Femur (tissue), 1 donor: ENCODE measurements at regions not wholly inside any gene's neighbourhood (a gene's known extent, or its start where the extent isn't known, plus 50 kb on each side); places are given as distances from the start of the nearest gene placed in this dataset.

Source experiments
- DNase-seq: peaks from one replicate; pipeline ENCODE4 v3.0.0-alpha.2; 2017

DNA sequence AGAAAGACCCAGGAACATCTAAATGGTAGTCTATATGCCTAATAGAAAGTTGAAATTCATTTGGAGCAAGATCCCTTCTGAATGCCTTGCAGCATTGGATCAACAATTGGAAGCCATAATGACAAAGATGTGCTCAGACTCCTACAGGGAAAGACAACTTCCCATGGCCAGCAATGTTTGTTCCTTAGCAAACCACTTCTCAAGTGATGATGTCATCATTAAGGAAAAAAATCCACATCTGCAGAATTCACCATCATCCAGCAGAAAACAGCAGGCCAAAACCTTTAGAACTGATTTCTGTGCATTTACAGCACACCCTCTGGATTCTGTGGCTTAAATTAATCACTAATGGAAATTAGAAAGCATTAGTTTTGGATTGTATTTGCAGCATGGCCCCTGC, 82.4 kb upstream of the ZIC3 start:
- no peak for DNase-seq

DNA sequence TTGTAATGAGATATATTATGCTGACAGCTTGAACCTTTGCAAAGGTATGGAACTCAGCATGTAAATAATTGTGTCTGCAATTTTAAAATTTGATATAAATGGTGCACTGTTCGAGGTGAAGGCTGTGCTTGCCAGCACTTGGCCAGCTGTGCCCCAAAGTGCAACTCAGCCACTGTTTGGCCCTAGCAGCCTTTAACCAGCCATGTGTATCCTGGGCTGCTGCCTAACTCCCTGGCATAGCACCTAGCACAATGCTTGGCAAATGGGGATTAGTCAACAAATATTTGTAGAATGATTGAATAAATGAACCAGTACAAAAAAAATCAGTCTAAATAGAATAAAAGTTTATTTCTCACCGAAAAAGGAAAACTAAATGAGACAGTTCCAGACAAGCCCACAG, 83.8 kb upstream of the ZIC3 start:
- no peak for DNase-seq

DNA sequence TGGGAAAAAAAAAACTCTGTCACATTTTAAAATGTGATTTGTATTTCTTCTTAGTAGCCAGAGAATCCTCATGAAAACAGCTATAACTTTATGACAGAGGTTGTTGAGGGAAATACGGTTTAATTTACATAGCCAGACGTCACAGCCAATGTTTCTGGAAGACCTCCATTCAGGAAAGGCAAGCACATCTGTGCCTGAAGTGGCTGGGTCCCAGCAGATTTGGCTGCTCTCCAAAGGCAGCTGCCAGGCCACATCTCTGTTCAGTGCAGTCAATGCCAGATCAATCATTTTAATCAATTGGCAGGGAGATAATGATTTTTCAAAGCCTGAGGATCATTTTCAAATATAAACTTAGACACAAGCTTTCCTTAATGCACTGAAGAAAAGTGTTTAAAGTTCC, 86.5 kb upstream of the ZIC3 start:
- no peak for DNase-seq

DNA sequence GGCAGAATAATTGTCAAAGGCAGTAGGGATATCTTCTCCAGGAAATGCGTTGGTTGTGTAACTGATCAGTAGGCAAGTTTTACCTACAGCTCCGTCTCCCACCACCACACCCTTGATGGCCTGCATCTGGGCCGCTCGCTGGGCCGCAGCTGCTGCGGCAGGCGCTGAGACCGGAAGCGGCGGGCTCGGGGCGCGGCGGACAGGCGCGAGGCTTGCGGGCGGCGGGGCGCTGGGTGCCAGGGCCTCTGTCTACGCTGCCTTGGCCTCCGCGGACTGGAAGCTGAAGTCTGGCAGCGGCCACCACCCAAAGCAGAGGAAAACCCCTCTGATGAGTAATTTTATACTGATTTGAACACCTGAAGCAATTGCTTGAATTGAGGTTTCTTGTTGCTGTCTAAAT, 124.2 kb upstream of the ZIC3 start:
- DNase-seq, result no peak

DNA sequence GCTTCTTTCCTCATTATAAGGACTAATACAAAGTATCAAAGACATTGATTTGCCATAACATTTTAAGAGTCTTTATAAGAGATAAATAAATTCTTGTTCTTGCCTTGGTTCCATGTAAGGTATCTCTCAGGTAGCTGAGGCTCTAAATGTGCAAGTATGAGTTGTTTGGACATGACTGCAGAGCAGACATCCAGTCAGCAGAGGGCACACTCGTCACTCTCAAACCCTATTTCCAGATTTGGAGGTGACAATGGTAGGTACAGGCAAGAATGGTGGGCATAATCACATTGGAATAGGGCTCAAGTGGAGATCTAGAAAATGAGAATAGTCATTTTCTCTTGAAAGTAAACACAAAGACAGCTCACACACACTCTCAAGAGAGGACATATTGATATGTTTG, 133.3 kb upstream of the ZIC3 start:
- no peak for DNase-seq

DNA sequence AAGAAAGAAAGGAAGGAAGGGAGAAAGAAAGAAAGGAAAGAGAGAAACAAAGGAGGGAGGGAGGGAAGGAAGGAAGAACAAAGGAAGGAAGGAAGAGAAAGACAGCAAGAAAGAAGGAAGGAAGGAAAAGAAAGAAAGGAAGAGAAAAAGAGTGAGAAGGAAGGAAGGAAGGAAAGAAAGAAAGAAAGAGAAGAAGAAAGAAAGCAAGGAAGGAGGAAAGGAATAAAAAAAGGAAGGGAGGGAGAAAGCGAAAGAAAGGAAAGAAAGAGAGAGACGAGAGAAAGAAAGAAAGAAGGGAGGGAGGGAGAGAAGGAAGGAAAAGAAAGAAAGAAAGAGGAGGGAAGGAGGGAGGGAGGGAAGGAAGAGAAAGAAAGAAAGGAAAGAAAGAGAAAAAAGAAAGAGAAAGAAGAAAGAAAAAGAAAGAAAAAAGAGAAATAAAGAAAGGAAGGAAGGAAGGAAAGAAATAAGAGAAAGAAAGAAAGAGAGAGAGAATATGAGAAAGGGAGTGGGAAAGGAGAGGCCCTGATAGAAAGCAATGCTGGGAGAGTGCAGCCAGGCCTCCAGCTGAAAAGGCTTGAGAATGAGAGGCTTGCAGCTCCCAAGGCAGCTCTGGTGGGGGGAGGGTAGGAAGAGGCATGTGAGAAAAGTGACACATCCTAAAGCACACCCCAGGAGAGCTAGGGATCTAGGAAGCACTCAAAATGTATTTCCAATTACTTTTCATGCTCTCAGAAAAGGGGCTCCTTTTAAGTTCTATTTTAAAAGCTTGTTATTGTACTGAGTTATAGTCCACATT, 134.0 kb upstream of the ZIC3 start:
- no peak for DNase-seq

DNA sequence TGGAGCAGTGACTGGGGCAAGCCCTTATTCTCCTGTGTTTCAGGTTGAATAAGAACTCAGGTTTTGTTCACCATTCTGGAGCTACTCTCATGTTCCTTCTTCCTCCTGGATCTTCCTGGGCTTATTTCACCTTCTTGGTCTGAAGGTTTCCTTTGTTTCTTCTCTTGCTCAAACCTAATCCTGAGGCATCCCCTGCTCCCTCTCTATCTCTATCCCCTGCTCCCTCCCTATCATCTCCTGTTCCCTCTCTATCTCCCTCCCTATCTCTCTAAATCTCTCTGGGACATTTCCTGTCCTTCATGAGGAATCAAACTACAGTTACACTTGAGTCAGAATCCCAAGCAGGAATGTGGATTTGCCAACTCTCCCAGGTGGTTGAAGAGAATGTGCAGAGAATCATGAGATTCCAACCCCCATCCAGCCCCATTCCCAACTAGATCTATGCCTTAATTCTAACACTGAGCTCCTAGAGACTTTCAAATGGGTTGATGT, 134.9 kb upstream of the ZIC3 start:
- DNase-seq, result no peak

DNA sequence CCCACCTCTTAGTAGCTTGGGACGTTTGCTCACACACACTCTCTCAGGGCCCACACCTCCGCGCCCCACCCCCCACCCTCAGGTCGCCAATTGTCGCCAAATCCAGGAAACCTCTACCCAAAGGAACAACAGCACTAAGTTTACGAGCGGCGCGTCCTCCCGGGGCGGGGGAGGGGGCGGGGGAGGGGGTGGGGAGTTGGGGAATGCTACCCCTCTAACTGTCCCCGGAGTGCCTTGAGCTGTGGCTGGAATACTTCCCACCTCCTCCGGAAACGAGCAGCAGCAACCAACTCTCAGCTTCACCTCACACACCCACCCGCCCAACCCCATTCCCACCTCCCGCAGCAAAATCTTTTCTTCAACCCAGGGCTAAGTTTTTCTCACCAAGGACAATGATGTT, 135.6 kb upstream of the ZIC3 start:
- no peak for DNase-seq

DNA sequence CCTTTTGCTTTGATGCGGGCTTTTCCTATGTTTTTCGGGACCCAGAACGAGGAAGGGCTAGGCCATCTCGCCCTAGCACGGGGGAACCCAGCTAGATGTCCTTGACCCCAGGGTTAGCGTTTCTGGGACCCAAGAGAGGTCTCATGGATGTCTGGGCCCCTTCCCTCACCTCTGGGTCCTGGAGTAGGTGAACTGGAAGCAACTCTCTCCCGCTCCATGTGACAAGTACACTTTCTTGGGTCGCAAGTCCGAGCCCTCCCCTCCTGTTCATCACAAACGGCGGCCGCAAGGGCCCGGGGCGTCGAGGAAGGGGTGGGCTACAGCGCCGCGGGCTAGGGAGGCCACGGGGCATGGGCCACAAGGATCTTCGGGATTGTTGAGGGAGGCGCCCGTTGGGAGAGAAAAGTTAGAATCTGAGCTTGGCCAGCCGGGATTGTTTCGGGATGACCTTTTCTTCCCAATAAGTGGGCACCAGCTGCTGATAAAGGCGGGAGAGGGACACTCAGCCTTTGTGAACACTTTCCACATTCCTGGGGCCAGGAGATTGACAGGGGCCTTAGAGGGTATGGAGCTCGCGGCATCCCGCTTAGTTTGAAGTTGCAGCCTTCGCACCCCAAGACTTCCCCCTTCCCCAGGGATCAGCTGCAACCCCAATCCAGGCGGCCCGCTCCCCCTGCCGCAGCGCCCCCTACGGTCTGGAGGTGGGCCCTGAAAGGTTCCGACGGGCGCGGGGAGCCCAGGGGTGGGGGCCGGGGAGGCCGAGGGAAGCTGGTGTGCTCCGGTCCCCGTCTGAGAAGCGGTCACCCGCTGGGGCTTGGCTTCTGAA, 136.9 kb upstream of the ZIC3 start:
- no peak for DNase-seq

DNA sequence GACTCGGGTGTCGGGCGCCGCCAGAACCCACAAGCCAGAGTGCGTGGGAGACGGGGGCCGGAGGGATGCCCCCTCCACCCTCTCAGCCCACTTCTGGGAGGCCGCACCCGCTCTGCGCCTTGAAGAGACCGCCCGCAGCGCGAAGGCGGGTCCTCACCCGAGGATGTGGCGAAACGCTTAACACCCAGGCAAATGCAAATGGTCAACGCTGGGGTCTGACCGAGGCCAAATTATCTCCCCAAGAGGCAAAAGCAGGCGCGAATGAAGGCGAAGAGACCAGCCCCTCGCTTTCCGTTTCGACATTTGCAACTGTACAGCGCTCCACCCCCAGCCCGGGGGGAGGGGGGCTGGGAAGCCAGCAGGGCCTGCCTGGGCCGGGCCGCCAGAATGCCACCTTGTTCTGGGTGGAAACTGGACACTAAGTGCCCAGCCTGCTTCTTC, 137.7 kb upstream of the ZIC3 start:
- no peak for DNase-seq

DNA sequence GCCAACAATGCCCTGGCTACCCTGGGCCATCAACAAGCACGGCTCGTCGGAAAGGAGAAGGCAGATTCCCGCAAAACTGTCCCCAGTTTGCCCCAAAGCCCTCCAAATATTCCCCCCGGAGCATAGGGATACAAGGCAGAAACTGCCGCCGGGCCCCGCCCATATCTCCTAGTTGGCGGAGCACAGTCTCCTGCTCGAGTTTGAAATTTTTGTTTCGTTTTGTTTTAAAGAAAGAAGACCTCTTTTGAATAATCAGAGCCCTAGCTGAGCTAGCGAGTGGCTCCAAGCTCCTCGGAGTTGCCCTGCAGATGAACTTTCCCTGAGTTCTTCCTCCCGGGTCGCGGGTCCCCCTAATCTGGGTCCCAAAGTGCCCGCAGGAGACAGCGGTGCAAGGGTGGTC, 138.1 kb upstream of the ZIC3 start:
- DNase-seq, result no peak

DNA sequence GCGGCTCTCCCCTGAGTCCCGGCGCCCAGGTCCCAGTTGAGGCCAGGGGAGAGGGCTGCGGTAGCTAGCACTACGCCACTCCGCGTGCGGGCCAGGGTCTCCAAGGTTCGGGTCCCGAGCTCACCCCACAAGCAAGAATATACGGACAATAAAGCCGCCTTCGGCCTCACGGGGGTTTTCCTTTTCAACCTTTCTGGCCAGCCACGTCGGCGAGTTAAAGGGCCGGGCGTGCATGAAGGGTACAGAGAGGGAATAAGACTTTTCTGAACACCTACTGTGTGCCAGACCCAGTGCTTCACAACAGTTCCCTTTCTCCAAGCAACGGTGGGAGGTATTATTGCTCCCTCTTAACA, 138.5 kb upstream of the ZIC3 start:
- no peak for DNase-seq

DNA sequence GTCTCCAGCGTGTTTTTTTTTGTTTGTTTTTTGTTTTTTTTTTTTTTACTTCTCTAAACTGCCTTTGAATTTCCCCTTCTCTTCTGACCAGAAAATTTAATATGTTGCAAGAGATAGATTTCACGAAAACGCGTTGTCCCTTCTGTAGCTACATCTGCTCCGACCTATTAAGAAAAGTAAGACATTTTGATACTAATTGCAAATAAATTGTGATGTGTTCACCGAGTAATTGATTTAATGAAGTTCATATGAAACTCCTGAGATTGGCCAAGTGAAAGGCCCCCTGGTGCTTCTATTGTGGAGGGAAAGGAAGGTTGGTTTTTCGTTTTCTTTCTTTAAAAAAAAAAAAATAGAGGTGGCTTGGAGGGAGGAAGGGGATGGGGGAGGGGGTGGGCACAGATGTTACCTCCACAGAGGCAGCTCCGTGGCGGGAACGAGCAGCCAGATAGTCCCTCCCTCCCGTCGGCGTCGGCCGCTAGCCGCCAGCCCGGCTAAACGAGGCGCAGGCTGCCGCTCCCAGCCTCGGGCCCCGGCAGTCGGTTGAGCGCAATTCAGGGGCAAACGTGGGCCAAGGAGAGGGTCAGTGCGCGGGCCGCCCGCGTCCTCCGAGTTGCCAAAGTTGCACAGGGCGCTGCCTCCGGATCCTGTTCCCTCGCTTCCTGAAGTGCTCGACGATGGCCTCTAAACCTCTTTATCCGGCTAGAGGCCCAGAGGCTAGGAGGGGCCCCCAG, 139.1 kb upstream of the ZIC3 start:
- DNase-seq, result no peak

DNA sequence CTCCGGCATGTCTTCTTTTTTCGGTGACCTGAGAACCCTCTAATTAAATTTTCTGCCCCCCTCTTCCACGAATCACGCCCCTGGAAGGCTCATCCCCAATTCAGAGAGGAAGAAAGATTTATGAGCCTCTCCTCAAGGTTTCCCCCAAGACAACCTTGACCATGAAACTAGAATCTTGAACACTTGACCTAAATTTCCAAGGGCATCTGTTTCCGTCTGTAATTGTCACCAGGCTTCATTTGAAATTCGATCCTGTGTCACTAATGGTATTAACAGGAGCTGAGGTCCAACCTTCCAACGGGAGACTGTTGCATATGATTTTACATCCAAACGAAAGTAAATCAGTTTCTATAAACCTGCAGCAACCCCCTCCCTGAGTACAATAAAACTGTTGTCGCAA, 139.9 kb upstream of the ZIC3 start:
- no peak for DNase-seq

DNA sequence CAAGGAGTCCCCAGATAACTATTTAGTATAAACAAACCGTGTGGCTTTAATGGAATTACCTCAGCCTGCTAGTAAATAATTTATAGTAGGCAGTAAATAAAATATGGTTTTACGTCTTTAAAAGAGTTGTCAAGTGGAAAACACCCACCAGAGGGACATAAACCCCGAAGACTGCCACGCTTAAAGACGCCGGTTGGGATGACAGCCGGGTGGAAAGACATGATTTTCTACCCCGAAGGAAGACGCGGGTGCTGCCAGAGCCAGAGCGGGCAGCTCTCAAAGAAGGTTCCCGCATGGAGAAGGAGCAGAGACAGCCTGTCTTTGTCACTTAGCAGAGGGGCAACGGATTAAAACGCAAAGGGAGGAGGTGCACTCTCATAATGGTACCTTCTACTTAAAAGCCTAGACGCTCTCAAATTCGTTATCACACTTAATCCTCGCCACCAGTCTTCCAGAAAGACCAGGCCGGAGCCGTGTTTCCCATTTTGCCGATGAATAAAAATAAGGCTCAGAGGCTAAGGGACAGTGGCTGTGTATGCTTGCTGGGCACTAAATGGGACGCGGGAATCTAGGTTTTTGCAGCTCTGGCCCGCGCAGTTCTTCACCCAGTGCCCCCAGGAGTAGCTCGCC, 140.5 kb upstream of the ZIC3 start:
- no peak for DNase-seq

DNA sequence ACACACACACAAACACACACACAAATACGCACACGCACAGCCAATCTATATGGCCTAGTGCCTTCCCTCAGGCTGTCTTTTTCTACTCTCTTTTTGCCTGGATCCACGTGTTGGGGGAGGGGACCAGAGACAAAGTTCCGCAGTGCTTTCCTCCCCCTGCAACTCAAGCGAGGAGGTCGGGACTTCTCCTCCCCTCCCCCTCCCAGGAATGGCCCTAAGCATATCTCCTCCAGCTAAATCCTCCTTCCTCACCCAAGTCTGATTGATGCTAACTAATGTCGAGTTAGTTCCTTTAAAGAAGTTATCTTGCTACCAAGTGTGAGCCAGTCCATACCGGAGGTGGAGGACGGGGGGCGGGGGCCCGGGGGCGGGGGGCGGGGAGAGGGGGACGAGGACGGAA, 141.2 kb upstream of the ZIC3 start:
- no peak for DNase-seq

DNA sequence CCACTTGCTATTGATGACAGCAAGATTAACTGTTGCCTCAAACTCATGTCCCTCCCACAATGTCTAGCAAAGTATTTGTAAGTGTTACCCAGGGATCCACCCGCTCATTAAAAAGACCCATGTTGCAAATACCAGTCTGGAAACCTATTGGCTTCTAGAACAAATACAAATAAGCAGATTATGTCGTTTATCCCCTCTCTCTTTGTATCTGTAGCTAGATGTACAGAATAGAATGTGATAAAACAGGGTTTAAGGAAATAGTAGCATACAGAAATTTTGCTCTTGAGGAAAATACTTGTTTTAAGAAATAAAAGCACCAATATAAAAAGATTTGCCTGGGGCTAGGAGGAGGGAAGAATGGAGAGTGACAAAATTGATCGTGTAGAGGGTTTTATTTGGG, 142.7 kb upstream of the ZIC3 start:
- no peak for DNase-seq

DNA sequence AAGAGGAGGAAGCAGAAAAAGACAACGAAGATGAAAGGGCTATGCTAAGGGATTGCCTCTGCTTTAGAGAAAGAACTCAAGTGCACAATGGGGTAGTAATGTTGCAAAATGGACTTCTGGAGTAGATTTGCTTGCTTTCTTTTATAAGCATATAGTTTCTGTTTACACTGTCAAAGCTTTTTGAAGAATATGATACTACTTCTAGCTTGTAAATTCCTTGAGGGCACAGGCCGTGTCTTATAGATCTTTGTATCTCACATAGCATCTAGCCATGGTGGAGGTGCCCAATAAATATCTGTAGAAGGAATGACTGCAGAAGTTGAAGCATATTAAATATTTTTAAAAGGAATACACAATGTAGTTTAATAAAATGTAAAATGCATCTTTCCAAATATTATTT, 147.8 kb upstream of the ZIC3 start:
- no peak for DNase-seq

DNA sequence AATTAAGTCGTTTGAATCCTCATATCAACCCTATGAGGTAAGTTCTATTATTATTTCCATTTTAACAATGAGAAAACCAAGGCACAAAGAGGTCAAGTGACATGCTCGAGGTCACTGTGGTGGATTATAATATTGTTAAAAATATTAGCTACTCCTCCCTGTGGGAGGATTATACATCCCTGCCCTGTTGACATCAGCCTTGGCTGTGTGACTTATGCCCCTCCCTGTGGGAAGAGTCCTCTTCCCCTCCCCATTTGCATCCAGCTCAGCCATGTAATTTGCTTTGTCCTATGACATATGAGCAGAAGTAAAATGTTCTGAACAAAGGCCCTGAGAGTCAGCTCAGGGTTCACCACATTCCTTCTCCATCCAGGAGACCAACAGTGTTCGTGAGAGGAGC, 152.7 kb upstream of the ZIC3 start:
- DNase-seq, result no peak

DNA sequence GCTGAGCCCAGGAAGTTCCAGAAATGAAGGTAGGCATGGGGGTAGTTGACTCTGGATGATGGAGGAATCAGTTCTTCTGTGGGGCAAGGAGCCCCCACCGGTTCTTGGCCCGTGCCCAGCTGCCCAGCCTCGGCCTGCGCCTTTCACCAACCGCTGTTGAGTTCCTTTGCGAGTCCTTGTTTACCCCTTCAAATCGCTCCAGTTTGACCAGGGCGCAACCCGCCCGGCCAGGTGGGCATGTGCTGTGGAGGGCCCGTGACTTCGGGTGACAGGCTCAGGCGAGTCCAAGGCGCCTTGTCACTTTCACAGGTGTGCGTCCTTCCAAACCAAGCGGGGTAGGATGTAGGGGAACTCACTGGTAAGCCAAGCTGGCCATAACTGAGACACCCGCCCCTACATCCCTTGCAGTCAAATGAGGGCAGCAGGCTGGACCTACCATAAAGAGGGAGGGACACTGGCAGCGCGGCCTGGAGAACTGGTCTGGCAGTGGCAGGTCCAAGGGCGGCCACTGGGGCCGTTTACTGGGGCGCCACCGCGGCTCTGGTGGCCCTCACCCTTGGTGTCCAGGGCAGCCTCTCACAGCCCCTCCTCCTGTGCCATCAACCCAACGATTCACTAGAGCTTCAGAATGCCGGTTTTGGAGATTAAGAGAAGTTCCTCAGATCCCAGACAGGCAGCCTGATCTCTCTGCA, 160.3 kb upstream of the ZIC3 start:
- DNase-seq, result no peak

DNA sequence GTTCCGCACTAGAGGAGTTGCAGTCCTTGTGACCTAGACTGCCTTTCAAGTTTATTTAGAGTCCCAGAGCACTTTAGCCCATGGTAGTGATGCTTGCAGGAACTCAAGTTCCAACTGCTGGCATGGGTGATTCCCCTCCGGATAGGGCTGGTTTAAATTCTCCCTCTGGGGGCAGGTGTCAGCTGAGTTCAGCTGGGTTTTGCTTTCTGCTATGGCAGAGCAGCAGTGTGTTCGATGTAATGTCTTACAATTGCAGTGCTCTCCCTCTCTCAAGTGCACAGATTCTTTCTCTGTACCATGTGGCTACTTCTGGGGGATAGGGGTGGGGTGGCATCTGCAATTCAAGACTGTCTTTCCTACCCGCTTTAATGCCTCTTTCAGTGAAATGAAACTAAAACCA, 164.8 kb upstream of the ZIC3 start:
- no peak for DNase-seq

DNA sequence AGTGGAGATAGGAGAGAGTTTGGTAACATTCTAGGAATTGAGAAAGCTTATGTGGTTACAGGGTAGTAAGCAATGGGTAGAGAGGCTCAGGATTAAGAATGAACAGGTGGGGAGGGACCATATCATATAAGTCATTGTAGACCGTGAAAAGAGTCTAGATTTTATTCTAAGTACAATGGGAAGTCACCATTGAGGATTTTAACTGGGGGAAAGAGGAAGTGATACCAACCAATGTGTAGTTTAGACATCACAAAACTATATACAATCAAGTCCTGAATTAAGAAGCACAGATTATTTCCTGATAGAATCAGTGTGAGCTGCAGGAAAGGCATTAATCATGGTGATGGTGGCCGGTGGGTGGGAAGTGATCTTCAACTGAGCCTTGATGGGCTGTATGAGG, 178.3 kb upstream of the ZIC3 start:
- no peak for DNase-seq
